NCI-H510A (cell line): ENCODE measurements at regions not wholly inside any gene's neighbourhood (a gene's known extent, or its start where the extent isn't known, plus 50 kb on each side); places are given as distances from the start of the nearest gene placed in this dataset.
"Not testable (repeated sequence)": the region's sequence is repeated elsewhere in the genome, so short reads cannot be mapped to it uniquely, and the experiment has no call there.

Experiments
- DNase-seq: peaks from one replicate; lab custom pipeline; 2025; lab: John Stamatoyannopoulos, UW

GRCh38 chr16:85526185-85526974 is 86.7 kb upstream of the GSE1 start:
- DNase-seq, result no peak

GRCh38 chr16:85527042-85527766 is 85.9 kb upstream of the GSE1 start:
- DNase-seq, result no peak

- DNase-seq, result no peak
These were observed 85.3 kb upstream of the GSE1 start for GRCh38 chr16:85527767-85528297.

GRCh38 chr16:85528528-85529387 is 84.4 kb upstream of the GSE1 start:
- DNase-seq, result no peak

GRCh38 chr16:85529489-85530369 is 83.4 kb upstream of the GSE1 start:
- DNase-seq, result no peak

GRCh38 chr16:85530370-85530739 is 82.8 kb upstream of the GSE1 start:
- no peak for DNase-seq

- DNase-seq, result no peak
These were observed 81.6 kb upstream of the GSE1 start for GRCh38 chr16:85531516-85531915.

GRCh38 chr16:85532147-85532546 is 81.0 kb upstream of the GSE1 start:
- no peak for DNase-seq

DNA sequence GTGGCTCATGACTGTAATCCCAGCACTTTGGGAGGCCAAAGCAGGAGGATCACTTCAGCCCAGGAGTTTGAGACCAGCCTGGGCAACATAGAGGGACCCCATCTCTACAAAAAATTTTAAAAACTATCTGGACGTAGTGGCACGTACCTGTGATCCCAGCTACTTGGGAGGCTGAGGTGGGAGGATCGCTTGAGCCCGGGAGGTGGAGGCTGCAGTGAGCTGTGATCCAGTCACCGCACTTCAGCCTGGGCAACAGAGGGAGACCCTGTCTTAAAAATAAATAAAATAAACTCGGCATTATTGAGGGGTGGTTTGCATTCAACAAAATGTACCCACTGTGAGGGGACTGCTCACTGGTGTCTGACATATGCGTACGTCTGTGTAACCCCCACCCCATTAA is 79.5 kb upstream of the GSE1 start:
- DNase-seq, result not testable (repeated sequence)

DNA sequence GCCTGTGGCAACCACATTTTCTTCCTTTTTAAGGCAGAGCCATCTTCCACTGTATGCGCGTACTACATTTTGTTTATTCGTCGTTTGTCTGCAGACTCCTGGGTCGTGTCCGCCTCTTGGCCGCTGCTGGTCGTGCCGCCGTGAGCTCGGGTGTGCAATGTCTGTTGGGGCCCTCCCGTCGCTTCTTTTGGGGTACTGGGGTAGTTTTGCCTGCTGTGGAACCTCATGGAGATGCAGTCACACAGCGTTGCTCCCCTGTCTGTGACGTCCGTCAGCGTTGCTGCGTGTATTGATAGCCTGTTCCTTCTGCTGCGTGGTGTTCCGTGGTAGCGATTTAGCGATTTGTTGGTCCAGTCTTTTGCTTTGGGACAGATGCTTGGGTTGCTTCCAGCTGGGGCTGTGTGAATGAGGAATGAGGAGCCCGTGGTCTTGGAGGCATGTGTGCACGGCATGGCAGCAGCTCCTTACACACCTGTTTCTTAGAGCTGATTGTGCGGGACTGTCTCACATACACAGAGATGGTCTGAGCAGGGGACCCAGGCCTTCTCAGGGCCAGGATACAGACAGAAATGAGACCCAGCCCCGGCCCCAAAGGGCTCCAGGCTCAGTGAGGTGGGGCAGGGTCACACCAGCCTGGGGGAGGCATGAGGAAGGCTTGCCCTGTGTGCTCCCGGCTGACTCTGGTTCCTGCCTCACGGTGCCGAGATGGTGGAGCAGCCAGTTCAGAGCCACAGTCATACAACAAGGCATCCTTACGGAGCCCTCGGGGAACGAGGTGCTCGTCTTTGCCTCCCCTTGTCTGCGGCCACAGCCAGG is 78.4 kb upstream of the GSE1 start:
- no peak for DNase-seq

DNA sequence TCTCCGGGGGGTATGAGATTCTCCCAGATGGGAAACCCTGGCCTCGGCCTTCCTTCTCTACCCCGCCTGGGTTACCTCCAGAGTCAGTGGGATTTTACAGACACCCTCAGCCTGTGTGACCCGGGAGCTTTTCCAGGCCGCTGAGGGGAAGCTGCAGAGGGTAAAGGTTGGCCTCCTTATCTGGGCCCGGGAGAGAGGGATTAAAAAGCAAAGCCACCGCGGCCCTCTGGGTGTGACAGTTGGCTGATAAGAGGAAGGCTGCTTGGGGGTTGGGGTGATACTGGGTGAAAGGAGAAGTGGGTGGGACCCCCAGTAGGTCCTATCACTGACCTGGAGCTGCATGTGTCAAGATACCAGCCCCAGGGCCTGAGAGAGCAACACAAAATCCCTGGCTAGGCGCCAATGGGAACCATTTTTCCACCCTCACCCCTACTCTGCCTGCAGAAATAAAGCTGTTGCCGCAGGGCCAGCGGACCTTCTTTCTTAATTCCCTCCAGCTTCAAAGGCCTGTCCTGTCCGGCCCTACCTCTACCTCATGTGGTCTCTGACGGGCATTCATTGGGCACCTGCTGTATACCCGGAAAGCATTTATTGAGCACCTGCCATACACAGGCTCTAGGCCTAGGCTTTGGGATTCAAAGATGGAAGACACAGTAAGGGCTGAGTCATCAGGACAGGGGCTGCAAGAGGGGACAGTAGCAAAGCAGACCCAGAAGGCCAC is 77.6 kb upstream of the GSE1 start:
- DNase-seq, result no peak

- no peak for DNase-seq
These were observed 77.1 kb upstream of the GSE1 start for GRCh38 chr16:85536073-85536410.

- DNase-seq, result no peak
These were observed 76.5 kb upstream of the GSE1 start for GRCh38 chr16:85536411-85537330.

DNA sequence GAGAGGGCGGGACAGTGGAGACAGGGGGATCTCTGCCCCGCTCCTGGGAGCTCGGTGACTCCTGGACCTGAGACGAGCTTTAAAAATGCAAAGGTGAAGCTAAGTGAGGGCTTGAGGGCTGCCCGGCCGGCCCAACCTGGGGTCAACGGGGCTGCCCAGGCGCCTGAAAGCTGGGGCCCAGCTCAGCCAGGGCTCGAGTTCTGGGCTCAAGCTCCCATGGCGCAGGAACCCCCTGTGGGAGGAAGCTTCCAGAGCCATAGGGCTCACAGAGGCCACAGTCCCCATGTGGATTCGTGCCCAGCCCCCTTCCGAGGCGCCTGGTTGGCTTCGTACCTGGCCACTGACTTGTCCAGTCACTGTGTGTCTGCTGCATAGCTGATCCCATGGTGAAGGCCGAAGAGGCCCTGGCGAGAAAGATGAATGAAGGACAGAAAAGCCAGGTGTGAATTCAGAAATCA is 75.8 kb upstream of the GSE1 start:
- no peak for DNase-seq

GRCh38 chr16:85537795-85538401 is 75.2 kb upstream of the GSE1 start:
- DNase-seq, result no peak

DNA sequence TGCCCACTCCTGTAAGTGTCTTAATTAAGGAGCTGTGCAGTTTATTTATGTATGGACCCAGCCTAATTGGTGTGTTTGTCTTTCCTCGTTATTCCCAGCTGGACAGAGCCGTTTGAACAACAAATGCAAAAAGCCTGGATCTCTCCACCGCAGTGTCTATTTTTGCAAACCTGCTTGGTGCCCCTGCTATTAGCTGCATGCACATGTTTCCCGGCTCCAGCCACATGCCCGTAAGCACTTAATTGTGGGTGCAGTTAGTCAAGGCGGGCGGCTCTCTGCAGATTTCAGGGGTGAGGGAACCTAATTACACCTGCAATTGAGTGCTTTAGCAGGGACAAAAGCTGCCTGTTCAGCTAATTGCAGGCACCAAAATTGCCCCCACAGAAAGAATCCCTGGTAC is 74.0 kb upstream of the GSE1 start:
- DNase-seq, result no peak

GRCh38 chr16:85539629-85540291 is 73.4 kb upstream of the GSE1 start:
- no peak for DNase-seq

DNA sequence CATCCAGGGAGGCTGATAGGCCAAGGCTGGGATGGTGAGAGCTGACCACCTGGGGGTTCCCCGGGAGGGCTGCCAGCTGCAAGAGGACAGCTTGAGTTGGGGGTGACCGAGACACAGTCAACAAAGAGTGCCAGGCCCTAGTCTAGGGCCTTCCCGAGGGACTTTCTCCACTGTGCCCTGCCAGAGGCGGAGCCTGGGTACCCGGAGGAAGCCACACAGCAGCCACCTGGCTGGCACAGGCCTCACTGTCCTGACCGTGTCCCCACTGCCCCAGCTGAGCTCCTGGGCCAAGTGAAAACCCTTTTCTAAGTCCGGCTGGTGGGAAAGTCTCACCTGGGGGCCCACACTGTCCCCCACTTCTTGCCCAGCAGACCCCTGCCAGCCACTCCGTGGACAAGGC is 71.9 kb upstream of the GSE1 start:
- DNase-seq, result no peak
